NT2/D1 (cell line): ENCODE measurements at regions not wholly inside any gene's neighbourhood (a gene's known extent, or its start where the extent isn't known, plus 50 kb on each side); places are given as distances from the start of the nearest gene placed in this dataset.

Experiments
- SUZ12 ChIP-seq: IDR thresholded peaks from 2 replicates; pipeline ENCODE4 v1.6.1; 2011; ENCODE audit not compliant: insufficient read length, insufficient read depth; ENCODE audit errors: extremely low read depth
- YY1 ChIP-seq: IDR thresholded peaks from 2 replicates; pipeline ENCODE4 v1.6.1; 2011; ENCODE audit not compliant: insufficient read length, insufficient read depth
- ZNF274 ChIP-seq: IDR thresholded peaks from 2 replicates; pipeline ENCODE4 v1.6.1; 2011; ENCODE audit warnings: mild to moderate bottlenecking, low read depth, low read length

- TF ChIP-seq ZNF274: no peak
- no peak for TF ChIP-seq YY1
- no peak for TF ChIP-seq SUZ12
Measured at GRCh38 chr13:72566526-72566925, 160.9 kb downstream of the MZT1 start.
